B cell (primary cell): ENCODE measurements at regions not wholly inside any gene's neighbourhood (a gene's known extent, or its start where the extent isn't known, plus 50 kb on each side); places are given as distances from the start of the nearest gene placed in this dataset.
A peak's percentile ranks its signal among the peaks of the same experiment; 100 is the strongest.

ENCODE experiments used
- ATAC-seq: fragments of 200-7000 bp; cut with Tn5 transposase; one replicate; pipeline ENCODE4 v1.10.0; 2021; ENCODE audit warnings: low read depth, mild to moderate bottlenecking, moderate number of reproducible peaks, moderate library complexity
- CTCF ChIA-PET: fragments of 350-600 bp; sonication (Branson Sonifier 250); formaldehyde crosslinking; loops from one replicate; lab custom pipeline; 2021; ENCODE audit warnings: antibody characterized with exemption, inconsistent platforms; lab: Charles Lee
- POLR2A ChIA-PET: fragments of 350-600 bp; sonication (Branson Sonifier 250); formaldehyde crosslinking; loops from one replicate; lab custom pipeline; 2021; ENCODE audit warnings: antibody characterized with exemption; lab: Charles Lee
- DNase-seq: peaks from one replicate; pipeline ENCODE4 v3.0.0; 2013
- H2AFZ ChIP-seq: 2 replicates; pipeline ENCODE4 v1.6.1; 2012; ENCODE audit warnings: mild to moderate bottlenecking, low read depth, low read length; ENCODE audit not compliant: insufficient read depth, poor library complexity, severe bottlenecking
- H3K27ac ChIP-seq, 2 donors: 1 replicate in 1 of 2; 2 replicates in 1 of 2; pipeline ENCODE4 v1.5.1; 2012 to 2013; ENCODE audit warnings: low read length in 2 of 2, mild to moderate bottlenecking in 2 of 2, moderate library complexity in 1 of 2
- H3K27me3 ChIP-seq, 4 experiments: fragments of 200-600 bp in 1 of 4; sonication (generic) in 1 of 4; replicated peaks in 1 of 4; 1 replicate in 2 of 4; 2 replicates in 2 of 4; pipeline versions ENCODE4 v1.6.1 to v1.7.0; 2013 to 2016; ENCODE audit warnings: low read length in 3 of 4, mild to moderate bottlenecking in 2 of 4, mixed read lengths in 1 of 4, moderate library complexity in 1 of 4; ENCODE audit not compliant: insufficient read depth in 4 of 4, control insufficient read depth in 3 of 4; ENCODE audit errors: control extremely low read depth in 1 of 4
- H3K36me3 ChIP-seq, 2 experiments: replicated peaks in 1 of 2; 1 replicate in 1 of 2; 2 replicates in 1 of 2; pipeline versions ENCODE4 v1.6.1 to v1.7.1; 2013; ENCODE audit warnings: low read length in 1 of 2; ENCODE audit not compliant: insufficient read depth in 2 of 2, control insufficient read depth in 1 of 2; ENCODE audit errors: control extremely low read depth in 1 of 2, extremely low read depth in 1 of 2
- H3K4me1 ChIP-seq, 2 donors: fragments of 200-600 bp in 1 of 2; sonication (generic) in 1 of 2; 1 replicate in 1 of 2; 2 replicates in 1 of 2; pipeline versions ENCODE4 v1.5.1 to v1.6.1; 2013 to 2017; ENCODE audit warnings: low read length in 2 of 2; ENCODE audit not compliant: control insufficient read depth in 2 of 2, insufficient read depth in 2 of 2
- H3K4me2 ChIP-seq: replicated peaks from 2 replicates; pipeline ENCODE3; 2012; ENCODE audit warnings: mild to moderate bottlenecking, low read depth, low read length; ENCODE audit not compliant: poor library complexity, severe bottlenecking
- H3K4me3 ChIP-seq, 5 experiments: fragments of 200-600 bp in 1 of 5; sonication (generic) in 1 of 5; 1 replicate in 3 of 5; 2 replicates in 2 of 5; pipeline versions ENCODE4 v1.5.1 to v1.7.0; 2011 to 2016; ENCODE audit warnings: low read length in 4 of 5, mild to moderate bottlenecking in 4 of 5, low read depth in 2 of 5, control low read depth in 1 of 5, moderate library complexity in 1 of 5; ENCODE audit not compliant: insufficient read depth in 1 of 5; ENCODE audit errors: control extremely low read depth in 1 of 5, extremely low read depth in 1 of 5
- H3K79me2 ChIP-seq: fragments of 200-600 bp; sonication (generic); one replicate; pipeline ENCODE4 v1.6.0; 2016; ENCODE audit warnings: low read length; ENCODE audit not compliant: control insufficient read depth, insufficient read depth
- H3K9ac ChIP-seq: fragments of 200-600 bp; sonication (generic); 2 replicates; pipeline ENCODE4 v1.6.1; 2017; ENCODE audit warnings: mild to moderate bottlenecking, low read length, moderate library complexity
- H3K9me3 ChIP-seq, 3 donors: one replicate each; pipeline versions ENCODE4 v1.6.1 to v1.7.1; 2013; ENCODE audit warnings: low read length in 2 of 3; ENCODE audit not compliant: control insufficient read depth in 2 of 3, insufficient read depth in 1 of 3; ENCODE audit errors: control extremely low read depth in 1 of 3
- H4K20me1 ChIP-seq: 2 replicates; pipeline ENCODE4 v1.6.0; 2012; ENCODE audit warnings: mild to moderate bottlenecking, low read length; ENCODE audit not compliant: insufficient read depth, control insufficient read depth, poor library complexity, severe bottlenecking
- H3K27ac Mint-ChIP-seq: one replicate; pipeline ENCODE4 v1.8.0; 2021; ENCODE audit warnings: mixed read lengths
- H3K27me3 Mint-ChIP-seq: one replicate; pipeline ENCODE4 v1.8.0; 2021; ENCODE audit warnings: mixed read lengths
- H3K4me1 Mint-ChIP-seq: one replicate; pipeline ENCODE4 v1.8.0; 2021; ENCODE audit warnings: mixed read lengths
- H3K4me3 Mint-ChIP-seq: one replicate; pipeline ENCODE4 v1.8.0; 2021; ENCODE audit warnings: mixed read lengths
- H3K9me3 Mint-ChIP-seq: one replicate; pipeline ENCODE4 v1.8.0; 2022; ENCODE audit warnings: mixed read lengths; ENCODE audit not compliant: insufficient read depth
- EZH2 ChIP-seq: IDR thresholded peaks from 2 replicates; pipeline ENCODE4 v1.6.1; 2012; ENCODE audit warnings: borderline replicate concordance, low read depth, mild to moderate bottlenecking, moderate library complexity, low read length; ENCODE audit not compliant: insufficient read depth, poor library complexity, severe bottlenecking
- WGBS: methylation state at CpG from one replicate; pipeline ENCODE4 v1.1.5; 2013; ENCODE audit warnings: missing lambda C conversion rate; ENCODE audit not compliant: insufficient coverage; 5-methylcytosine and 5-hydroxymethylcytosine counted together
- intact Hi-C: fragments of 100-400 bp; cut with micrococcal nuclease; formaldehyde crosslinking; loops from one replicate; pipeline ENCODE4 v1.10.0; 2022
- TF ChIP-seq, protein P1 (sequence below): fragments of 200-600 bp; IDR thresholded peaks from one replicate; pipeline ENCODE4 v1.8.0; 2022; ENCODE audit warnings: antibody characterized with exemption, mild to moderate bottlenecking

DNA sequence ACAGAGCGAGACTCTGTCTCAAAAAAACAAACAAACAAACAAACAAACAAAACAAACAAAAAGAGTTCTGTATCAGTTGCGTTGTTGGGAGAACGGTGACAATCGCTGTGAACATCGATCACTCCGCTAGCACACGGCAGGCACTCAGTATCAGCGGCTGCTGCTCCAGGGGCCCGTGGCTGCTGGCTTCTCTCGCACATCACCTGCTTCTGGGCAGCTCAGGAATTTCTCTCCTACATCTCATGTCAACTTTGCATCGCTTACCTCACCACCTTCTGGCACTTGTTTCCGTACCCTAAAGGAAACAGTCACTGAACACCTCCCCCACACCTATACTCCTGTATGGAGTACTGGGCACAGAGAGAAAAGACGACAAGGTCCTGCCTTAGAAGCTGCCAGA lies 70.3 kb upstream of the WNT7B start:
- ATAC-seq (no peak), DNase-seq (no peak)
- H3K4me3 ChIP-seq: no peak overlapping the region
- H3K36me3 ChIP-seq: no peaks in the 10 kb centered on the region
- peak overlapping the region; percentile 38 to 65 for H3K27ac ChIP-seq
- Mint-ChIP-seq H3K4me3 (peak overlapping the region; percentile 4), H3K4me1 (peaks cover 51% of the 10 kb centered on the region), H3K27ac (peak overlapping the region; percentile 27), H3K9me3 (no peaks in the 10 kb centered on the region), H3K27me3 (no peaks in the 10 kb centered on the region)
- 92% methylated on average over 12 of the region's 13 CpGs for WGBS
- peaks cover 0 to 5% (median 0%) of the 10 kb centered on the region in 4 experiments for H3K27me3 ChIP-seq
- POLR2A ChIA-PET: no interaction called here
- H2AFZ ChIP-seq: peak overlapping the region; percentile 36
- H3K9me3 ChIP-seq: no peaks in the 10 kb centered on the region
- H3K4me2 ChIP-seq: peak overlapping the region; percentile 53
- intact Hi-C loops: no loop called here
- CTCF ChIA-PET: interaction anchor here (1.5 to 1.7 kb wide), 3 partner anchors 10 to 70 kb away, joined by 5 to 6 read pairs (median 5); no protein-coding TSS in a partner anchor
- peaks cover 56 to 70% of the 10 kb centered on the region in 2 donors for H3K4me1 ChIP-seq
- H4K20me1 ChIP-seq: no peaks in the 10 kb centered on the region
- H3K79me2 ChIP-seq: peaks cover 75% of the 10 kb centered on the region
- TF ChIP-seq, protein P1, sequence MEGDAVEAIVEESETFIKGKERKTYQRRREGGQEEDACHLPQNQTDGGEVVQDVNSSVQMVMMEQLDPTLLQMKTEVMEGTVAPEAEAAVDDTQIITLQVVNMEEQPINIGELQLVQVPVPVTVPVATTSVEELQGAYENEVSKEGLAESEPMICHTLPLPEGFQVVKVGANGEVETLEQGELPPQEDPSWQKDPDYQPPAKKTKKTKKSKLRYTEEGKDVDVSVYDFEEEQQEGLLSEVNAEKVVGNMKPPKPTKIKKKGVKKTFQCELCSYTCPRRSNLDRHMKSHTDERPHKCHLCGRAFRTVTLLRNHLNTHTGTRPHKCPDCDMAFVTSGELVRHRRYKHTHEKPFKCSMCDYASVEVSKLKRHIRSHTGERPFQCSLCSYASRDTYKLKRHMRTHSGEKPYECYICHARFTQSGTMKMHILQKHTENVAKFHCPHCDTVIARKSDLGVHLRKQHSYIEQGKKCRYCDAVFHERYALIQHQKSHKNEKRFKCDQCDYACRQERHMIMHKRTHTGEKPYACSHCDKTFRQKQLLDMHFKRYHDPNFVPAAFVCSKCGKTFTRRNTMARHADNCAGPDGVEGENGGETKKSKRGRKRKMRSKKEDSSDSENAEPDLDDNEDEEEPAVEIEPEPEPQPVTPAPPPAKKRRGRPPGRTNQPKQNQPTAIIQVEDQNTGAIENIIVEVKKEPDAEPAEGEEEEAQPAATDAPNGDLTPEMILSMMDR: no peak
- H3K9ac ChIP-seq: no peak overlapping the region

DNA sequence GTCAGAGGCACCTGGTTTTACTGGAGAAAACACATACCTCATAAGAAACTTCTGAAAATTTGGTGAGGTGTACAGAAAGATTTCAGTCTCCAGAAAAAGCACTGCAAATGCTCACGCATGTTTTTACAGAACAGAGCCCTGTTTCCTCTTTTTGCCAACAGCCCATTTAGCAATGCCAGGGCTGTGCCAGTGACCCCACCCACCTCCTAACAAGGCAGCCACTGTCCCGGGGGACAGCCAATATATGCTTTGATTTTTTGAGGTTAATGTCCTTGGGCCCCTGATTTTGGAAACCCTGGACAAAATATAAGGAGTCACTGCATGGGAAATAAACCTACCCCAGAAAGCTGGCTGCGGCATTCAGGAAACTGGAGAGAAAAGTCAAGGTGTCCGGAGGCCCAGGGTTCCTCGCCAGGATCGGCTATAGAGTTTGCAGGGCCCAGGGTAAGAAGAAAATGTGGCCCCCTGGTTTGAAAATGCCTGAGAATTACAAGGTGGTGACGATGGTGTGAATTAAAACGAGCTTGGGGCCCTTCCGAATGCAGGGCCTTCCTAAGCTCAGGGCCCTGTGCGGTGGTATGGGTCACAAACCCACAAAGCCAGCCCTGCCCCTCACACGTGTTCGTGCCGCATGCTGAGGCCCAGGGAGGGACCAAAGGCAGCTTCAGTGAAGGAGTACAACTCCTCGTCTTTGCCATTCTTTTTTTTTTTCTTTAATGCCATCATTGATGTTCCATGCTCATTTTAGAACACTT lies 71.1 kb upstream of the WNT7B start:
- H2AFZ ChIP-seq: peak overlapping the region; percentile 36

More for the DNA sequence above, 71.1 kb upstream of the WNT7B start:
- Histone ChIP-seq H3K4me3 (no peak overlapping the region), H4K20me1 (no peaks in the 10 kb centered on the region), H3K79me2 (peaks cover 77% of the 10 kb centered on the region), H3K4me1 (peaks cover 64 to 78% of the 10 kb centered on the region in 2 donors), H3K27me3 (peaks cover 0 to 5% (median 0%) of the 10 kb centered on the region in 4 experiments), H3K27ac (peak overlapping the region; percentile 38 to 65), H3K36me3 (no peaks in the 10 kb centered on the region), H3K9ac (no peak overlapping the region), H3K4me2 (peak overlapping the region; percentile 53), H3K9me3 (no peaks in the 10 kb centered on the region)
- Mint-ChIP-seq H3K4me1 (peaks cover 56% of the 10 kb centered on the region), H3K9me3 (no peaks in the 10 kb centered on the region), H3K4me3 (no peak overlapping the region), H3K27me3 (no peaks in the 10 kb centered on the region), H3K27ac (peak overlapping the region; percentile 56)
- ChIA-PET POLR2A (no interaction called here), CTCF (interaction anchor here (1.0 to 1.7 kb wide), 3 partner anchors 11 to 69 kb away, joined by 5 to 6 read pairs (median 6); no protein-coding TSS in a partner anchor)
- DNase-seq (peak; percentile 47), ATAC-seq (peak; percentile 55)
- no peak for TF ChIP-seq EZH2
- TF ChIP-seq, protein P1: no peak
- intact Hi-C loops: no loop called here
- WGBS: 95% methylated on average over 11 of the region's 14 CpGs
